GM19238 (cell line): ENCODE measurements at regions not wholly inside any gene's neighbourhood (a gene's known extent, or its start where the extent isn't known, plus 50 kb on each side); places are given as distances from the start of the nearest gene placed in this dataset.
"Not testable (repeated sequence)": the region's sequence is repeated elsewhere in the genome, so short reads cannot be mapped to it uniquely, and the experiment has no call there.

Experiments
- DNase-seq: peaks from one replicate; pipeline ENCODE4 v3.0.0; 2011; ENCODE audit warnings: low spot score; ENCODE audit not compliant: insufficient read length

DNA sequence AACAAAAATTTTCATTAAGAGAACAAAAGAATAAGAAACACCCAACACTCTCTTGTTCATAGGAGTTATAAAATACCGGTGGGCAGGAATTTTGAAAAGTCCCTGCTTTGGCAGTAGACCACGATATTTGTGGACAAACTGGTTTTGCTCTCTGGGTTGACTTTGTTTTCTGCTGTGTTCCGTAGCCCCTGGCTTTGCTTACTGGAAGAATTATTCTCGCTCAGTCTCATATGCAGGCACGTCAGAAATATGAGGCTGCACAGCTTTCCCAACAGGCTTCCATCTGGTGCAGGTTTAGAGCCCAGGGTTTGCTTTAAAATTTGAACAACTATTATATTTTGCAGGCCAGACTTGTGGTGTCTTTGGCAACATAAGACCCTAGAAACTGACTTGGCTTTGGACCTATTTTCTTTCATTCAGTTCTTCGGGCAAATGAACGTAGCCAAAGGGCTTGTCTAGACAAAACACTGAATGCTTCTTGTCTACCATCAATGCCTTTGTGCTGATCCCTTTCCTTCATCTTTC, 2012.6 kb downstream of the PCDH9 start:
- DNase-seq = no peak

DNA sequence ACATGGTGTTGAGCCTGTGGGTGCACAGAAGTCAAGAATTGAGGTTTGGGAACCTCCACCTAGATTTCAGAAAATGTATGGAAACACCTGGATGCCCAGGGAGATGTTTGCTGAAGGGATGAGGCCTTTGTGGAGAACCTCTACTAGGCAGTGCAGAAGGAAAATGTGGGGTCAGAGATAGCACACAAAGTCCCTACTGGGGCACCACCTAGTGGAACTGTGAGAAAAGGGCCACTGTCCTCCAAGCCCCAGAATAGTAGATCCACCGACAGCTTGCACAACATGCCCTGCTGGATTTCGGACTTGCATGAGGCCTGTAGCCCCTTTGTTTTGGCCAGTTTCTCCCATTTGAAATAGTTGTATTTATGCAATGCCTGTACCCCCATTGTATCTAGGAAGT, 2027.3 kb downstream of the PCDH9 start:
- DNase-seq = not testable (repeated sequence)

DNA sequence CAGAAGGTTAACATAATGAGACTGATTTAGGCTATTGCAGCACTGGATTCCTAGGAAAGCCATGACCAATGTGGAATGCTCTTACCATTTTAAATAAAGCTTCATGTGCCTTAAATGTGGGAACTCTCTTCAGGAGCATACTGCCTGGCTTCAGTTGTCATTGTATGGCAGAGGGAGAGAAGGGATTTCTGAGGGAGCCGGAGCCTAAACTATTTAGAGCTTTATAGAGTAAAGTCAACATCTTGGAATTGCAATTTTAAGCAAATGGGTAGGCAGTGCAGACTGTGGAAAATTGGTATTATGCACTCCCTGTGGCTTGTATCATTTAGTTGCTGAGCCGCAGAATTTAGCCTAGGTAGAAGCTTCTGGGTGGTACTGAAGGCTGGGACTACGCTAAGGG, 2041.4 kb downstream of the PCDH9 start:
- no peak for DNase-seq

DNA sequence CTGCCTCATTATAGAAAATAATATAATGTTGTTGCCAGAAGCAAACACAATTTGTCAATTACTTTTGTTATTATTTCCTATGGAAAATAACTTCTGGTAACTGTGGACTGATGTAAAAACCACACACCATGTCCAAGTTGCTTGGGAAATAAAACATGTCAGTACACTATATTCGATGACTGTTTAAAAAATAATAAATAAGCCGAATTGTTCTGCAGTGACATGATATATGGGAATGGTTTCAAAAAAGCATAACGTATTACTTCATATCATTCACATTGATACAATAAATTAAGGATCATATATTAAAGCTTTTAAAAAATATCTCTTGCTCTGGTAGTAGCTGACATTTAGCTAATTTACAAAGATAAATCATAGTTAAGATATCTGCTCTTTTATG, 2062.1 kb downstream of the PCDH9 start:
- no peak for DNase-seq

DNA sequence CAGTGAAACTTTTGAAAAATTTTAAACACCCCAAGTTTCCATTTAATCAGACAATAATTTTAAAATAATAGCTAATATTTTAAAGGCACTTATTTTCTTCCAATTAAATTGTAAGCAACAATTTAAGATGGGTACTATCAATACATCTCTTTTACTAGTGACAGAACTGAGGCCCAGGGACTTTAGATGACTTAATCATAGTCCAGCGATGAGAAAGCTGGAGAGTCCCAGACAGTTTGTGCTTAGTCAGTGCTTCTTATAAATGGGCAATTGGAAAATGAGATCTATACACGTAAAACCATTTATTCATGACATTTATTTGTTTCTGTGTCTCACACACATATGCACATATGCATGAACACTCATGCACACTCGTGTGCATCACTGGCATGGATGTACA, 2063.5 kb downstream of the PCDH9 start:
- no peak for DNase-seq

DNA sequence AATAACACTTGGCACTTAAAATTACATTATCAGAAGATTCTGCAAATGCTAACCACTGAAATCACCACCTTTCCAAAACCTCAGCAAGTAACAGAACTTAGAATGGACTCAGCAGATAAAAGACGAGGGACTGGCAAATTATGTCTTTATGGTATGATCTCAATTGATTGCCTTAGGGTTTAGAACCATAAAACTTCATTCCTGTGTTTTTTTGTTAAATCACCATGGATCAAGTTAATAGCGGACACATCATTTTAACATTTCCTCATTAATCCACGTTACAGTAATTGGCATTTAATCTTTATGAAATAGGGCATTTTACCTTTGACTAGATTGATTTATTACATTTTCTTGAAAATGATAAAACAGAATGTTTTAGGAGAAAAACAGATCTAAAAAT, 2070.3 kb downstream of the PCDH9 start:
- DNase-seq = no peak

DNA sequence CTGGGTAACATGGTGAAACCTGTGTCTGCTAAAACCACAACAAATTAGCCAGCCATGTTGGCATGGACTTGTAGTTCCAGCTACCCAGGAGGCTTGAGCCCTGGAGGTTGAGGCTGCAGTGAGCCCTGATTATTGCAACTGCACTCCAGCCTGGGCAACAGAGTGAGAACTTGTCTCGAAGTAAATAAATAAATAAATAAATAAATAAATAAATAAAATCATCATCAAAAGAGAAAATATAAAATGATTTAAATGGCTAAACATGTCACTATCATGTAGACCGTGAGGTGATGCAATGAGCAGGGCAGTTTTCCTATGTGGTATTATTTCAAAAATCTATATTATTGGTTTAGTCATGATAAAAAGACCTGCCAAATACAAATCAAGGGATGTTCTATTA, 2074.3 kb downstream of the PCDH9 start:
- no peak for DNase-seq

DNA sequence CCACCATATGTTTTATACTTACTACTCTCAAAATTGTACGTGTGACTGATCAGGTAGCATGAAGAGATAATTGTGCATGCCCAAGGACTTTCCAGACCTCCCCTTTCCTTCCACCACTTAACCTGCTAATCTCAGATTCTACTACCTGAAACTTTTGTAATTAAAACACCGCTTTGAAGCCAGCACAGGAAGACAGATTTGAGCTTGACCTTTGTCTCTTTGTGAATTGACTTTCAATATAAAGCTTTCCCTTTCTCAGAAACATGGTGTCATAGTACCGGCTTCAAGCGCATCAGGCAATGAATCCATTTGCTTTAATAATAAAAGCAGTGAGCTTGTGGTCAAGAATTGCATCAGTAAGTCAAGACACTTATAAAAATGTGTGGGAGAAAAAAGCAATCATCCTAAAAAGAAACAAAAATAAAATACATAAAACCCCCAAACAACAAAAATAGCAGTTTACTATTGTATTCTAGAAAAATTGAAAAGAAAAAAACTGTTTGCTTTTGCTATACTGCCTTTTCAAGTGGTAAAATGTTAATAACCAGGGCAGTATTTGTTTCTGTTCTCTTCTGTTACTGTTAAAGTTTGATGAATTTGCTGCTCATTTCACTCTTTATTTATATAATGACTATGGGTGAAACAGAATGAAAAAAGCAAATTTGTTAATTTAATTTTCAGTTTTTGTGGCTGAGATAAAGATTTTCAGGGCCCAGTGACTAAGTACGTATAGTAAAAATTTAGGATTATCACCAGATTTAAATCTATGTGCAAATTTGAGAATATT, 2075.3 kb downstream of the PCDH9 start:
- no peak for DNase-seq

DNA sequence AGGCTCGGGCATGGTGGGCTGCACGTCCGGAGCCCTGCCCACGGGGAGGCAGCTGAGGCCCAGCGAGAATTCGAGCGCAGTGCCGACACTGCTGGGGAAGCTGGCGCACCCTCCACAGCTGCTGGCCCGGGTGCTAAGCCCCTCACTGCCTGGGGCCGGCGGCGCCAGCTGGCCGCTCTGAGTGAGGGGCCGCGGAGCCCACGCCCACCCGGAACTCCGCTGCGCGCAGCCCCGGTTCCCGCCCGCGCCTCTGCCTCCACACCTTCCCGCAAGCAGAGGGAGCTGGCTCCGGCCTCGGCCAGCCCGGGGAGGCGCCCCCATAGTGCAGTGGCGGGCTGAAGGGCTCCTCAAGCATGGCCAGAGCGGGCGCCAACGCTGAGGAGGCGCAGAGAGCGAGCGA, 2080.4 kb downstream of the PCDH9 start:
- no peak for DNase-seq

DNA sequence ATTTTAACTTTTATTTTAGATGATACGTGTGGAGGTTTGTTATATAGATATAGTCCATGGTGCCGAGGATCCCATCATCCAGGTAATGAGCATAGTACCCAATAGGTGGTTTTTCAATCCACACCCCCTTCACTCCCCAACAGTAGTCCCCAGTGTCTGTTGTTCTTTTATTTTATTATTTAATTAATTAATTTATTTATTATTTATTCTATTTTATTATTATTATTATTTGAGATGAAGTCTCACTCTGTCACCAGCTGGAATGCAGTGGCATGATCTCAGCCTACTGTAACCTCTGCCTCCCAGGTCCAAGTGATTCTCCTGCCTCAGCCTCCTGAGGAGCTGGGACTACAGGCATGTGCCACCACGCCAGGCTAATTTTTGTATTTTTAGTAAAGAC, 2086.2 kb downstream of the PCDH9 start:
- no peak for DNase-seq

DNA sequence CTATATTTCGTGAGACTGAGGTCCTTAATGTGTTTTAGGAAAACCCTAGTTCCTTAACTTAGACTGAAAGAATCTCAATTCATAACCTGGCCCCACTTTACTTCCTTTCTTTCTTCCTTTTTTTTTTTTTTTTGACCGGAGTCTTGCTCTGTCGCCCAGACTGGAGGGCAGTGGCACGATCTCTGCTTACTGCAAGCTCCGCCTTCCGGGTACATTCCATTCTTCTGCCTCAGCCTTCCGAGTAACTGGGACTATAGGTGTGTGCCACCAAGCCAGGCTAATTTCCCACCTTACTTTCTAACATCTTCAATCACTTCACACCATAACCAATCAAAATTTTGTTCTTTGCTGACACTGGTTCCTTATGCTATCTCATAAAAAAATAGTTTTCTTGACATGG, 2097.0 kb downstream of the PCDH9 start:
- no peak for DNase-seq

DNA sequence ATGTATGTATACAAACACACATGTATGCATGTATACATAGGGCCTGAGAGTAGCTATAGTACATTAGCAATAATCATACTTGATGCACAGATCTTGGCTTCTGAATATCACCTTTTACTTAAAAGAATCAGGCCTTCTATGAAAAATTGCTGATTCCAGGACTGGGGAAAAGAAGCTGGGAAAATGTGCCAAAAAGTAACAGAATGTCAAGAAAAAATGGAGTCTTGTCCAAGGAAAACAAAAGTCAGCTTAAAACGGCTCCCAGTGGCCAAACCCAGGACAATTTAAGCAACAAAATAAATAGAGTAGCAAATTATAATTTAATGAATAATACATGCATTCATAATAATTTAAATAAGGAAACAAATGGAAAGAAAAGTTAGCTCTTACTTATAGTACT, 2104.9 kb downstream of the PCDH9 start:
- DNase-seq = no peak

DNA sequence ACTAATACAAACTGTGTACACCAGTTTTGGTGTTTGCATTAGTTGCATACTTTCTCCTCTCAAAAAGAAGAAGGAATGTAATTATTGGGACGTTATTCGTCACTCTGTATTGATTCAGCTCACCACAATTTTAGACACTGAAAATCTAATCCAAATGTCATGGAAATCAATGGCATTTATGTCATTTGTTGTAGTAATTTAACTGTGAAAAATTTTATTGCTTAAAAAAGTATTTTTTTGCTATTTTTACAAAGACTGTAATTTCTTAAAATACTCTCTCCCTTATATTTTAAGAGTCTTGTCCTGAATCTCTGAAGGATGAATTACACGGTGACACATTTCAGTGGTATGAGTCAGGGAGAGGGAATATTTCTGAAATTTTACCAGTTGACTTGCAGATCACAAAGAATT, 2117.6 kb downstream of the PCDH9 start:
- DNase-seq = no peak

DNA sequence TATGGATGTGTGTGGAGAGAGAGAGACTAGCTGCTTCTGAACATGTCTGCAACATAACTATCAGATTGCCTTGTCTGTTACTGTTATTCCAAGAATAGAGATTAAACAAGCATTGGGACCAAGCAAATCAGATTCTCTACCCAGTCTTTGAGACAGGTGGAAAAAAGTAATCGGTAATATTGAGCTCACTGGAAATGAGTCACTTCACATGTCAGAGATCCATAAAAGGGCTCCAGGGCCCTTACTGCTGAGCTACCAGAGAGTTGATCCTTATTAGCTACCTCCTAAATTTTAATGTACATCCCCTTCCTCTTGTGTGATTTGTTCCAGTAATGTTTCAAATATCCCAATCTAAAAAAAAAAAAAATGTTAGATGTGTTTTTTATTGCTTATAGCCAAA, 2118.0 kb downstream of the PCDH9 start:
- DNase-seq = no peak

DNA sequence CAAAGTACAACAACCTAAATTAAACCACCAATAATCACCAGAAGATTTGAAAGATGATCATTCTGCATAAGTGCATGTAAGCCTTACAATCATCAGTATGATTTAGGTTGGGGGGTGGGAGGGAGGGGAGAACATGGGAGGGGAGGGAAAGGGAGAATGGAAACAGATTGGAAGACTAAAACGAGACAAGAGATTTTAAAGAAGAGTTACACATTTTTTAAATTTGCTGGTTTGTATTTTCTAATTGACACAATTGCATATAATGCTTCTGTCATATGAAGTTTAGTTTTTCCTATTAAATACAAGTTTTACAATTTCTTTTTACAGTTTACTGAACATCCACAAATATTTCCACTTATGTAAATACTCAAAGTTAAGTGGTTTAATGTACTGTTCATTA, 2118.9 kb downstream of the PCDH9 start:
- DNase-seq = no peak

DNA sequence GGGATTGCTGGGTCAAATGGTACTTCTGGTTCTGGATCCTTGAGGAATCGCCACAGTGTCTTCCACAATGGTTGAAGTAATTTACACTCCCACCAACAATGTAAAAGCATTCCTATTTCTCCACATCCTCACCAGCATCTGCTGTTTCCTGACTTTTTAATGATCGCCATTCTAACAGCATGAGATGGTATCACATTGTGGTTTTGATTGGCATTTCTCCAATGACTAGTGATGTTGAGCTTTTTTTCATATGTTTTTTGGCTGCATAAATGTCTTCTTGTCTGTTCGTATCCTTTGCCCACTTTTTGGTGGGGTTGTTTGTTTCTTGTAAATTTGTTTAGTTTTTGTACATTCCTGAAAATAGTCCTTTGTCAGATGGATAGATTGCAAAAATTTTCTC, 2125.7 kb downstream of the PCDH9 start:
- not testable (repeated sequence) for DNase-seq

DNA sequence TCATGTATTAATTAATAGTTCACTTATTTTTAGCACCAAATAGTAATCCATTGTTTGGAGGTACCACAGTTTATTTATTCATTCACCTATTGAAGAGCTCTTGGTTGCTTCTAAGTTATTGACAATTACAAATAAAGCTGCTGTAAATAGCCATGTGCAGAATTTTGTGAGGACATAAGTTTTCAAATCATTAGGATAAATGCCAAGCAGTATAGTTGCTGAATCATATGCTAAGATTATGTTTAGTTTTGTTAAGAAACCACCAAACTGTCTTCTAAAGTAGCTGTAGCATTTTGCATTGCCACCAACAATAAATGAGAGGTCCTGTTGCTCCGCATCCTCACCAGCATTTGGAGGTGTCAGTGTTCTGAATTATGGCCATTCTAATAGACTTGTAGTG, 2126.8 kb downstream of the PCDH9 start:
- DNase-seq = no peak

DNA sequence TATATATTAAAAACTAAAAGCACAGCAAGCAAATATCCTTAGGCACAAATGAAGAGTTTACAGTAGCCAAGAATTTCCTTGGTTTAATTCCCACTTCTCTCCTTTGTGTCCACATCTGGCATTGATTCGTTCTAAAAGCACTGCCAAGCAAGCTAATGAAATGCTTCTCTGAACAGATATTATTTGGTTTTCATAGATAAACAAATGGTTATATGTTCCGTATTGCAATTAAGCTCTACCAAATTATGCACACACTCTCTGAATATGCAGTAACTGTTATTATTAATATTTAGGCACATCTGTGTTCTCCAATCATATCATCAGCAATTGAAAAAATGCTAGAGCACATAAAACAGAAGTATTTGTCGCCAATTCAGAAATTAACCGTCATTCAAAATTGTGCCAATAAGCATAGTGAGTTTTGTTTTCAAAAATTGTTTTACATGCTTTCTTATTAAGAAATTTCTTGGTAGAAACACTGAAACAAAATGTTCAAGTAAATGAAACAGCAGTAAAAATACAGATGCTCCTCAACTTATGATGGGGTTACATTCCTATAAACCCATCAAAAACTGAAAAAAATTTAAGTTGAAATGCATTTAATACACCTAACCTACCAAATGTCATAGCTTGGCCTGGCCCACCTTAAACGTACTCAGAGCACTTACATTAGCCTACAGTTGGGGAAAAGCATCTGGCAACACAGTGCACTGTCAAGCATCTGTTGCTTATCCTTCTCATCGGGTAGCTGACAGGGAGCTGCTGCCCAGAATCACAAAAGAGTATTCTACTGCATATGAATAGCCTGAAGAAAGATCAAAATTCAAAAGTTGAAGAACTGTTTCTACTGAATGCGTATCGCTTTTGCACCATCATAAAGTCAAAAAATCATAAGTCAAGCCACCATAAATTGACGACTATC, 2134.7 kb downstream of the PCDH9 start:
- no peak for DNase-seq

DNA sequence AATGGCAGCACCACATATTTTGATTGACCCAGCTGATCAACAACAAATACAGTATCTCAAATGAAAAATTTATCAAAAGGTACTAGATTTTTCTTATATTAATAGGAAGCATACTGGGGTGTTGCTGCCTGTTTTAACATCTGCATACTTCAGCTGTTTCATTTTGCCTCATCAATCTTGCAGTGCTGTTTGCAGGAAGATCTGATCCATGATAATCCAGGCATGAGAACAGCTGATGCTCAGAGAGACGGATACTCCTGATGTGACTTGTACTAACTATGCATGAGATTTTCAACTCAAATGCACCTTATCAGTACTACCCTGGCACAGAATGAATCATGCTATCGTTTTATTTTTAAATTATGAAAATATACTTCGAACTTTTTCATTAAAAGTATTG, 2136.8 kb downstream of the PCDH9 start:
- DNase-seq = no peak

DNA sequence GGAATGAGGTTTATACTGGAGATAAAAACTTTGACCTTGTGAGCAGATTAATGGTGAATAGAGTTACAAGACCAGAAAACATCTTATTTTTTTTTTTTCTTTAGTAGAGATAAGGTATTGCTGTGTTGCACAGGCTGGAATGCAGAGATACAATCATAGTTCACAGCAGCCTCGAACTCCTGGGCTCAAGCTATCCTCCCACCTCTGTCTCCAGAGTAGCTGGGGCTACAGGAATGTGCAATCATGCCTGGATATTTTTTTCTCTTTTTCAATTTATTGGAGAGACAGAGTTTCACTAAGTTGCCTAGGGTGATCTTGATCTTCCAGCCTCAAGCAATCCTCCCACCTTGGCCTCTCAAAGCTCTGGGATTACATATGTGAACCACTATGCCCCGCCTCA, 2139.1 kb downstream of the PCDH9 start:
- no peak for DNase-seq

DNA sequence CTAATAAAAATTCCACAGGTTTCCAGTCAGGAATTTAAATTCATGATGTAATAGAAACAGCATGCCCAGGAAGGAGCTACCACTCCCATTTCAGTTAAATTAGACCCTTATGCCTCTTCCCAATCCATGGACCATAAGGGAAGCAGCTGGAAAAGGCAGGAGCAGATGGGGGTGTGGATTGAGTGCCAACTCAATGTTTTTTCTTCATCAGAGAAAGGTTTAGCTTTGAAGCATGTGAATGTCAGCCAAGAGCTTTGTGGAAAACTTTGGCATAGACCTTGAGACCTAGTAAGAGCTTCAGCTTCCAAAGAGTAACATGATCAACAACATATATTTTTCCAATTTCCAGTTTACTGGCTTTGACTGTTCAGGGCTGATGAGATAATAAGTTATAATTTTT, 2139.9 kb downstream of the PCDH9 start:
- no peak for DNase-seq

DNA sequence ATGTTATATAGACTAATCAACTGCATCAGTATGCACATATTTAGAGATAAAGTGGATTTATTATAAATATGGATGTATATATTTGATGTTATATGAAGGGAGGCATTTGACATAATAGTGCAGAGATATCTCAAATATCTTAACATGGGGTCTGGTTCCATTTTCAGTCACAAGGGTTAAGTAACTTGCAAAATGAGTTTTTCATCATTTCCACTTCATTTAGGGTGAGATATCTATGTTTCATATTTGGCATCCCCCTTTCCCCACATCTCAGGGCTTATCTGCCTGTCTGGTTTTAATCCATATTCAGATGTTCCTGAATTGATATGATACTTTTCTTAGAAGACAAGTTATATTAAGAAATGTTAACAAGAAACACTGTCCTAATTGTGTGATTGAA, 2141.2 kb downstream of the PCDH9 start:
- no peak for DNase-seq
